Colon (tissue), 2 donors: ENCODE measurements at regions not wholly inside any gene's neighbourhood (a gene's known extent, or its start where the extent isn't known, plus 50 kb on each side); places are given as distances from the start of the nearest gene placed in this dataset.
"Not testable (repeated sequence)": the region's sequence is repeated elsewhere in the genome, so short reads cannot be mapped to it uniquely, and the experiment has no call there.

Source experiments
- FAIRE-seq: peaks from 2 replicates; lab custom pipeline; 2012; peaks lifted over from hg19 to GRCh38; lab: Jason Lieb, UNC
- donor health status: control.
- donor health status: control.

DNA sequence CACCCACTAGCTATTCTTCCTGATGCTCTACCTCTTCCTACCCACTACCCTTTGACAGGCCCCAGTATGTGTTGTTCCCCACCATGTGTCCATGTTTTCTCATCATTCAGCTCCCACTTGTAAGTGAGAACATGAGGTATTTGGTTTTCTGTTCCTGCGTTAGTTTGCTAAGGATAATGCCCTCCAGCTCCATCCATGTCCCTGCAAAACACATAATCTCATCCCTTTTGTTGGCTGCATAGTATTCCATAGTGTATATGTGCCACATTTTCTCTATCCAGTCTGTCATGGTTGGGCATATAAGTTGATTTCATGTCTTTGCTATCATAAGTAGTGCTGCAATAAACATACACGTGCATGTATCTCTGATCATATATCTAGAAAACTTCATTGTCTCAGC, 218.3 kb upstream of the STXBP5 start:
- no peak for FAIRE-seq

GRCh38 chr6:146987938-146988337, 216.3 kb upstream of the STXBP5 start:
- not testable (repeated sequence) for FAIRE-seq

DNA sequence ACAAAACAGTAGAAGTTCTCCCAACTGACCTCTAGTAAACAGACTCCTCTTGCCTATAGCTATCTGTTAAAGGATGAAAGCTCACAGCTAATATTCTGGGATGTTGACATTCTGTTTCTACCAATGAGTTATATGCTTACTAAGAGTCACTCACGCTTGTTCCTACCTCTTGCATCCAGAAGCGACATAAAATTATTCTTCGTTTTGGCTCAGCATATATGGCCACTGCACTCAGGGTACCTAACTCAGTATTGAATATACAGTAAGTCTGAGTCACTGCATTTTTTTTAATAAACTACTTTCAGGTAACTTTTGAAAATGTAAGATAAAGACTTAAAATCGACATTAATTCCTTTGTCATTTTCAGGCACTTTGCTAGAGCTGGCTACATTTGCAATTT, 214.4 kb upstream of the STXBP5 start:
- FAIRE-seq, result no peak

GRCh38 chr6:146990284-146990683, 213.9 kb upstream of the STXBP5 start:
- FAIRE-seq, result no peak

DNA sequence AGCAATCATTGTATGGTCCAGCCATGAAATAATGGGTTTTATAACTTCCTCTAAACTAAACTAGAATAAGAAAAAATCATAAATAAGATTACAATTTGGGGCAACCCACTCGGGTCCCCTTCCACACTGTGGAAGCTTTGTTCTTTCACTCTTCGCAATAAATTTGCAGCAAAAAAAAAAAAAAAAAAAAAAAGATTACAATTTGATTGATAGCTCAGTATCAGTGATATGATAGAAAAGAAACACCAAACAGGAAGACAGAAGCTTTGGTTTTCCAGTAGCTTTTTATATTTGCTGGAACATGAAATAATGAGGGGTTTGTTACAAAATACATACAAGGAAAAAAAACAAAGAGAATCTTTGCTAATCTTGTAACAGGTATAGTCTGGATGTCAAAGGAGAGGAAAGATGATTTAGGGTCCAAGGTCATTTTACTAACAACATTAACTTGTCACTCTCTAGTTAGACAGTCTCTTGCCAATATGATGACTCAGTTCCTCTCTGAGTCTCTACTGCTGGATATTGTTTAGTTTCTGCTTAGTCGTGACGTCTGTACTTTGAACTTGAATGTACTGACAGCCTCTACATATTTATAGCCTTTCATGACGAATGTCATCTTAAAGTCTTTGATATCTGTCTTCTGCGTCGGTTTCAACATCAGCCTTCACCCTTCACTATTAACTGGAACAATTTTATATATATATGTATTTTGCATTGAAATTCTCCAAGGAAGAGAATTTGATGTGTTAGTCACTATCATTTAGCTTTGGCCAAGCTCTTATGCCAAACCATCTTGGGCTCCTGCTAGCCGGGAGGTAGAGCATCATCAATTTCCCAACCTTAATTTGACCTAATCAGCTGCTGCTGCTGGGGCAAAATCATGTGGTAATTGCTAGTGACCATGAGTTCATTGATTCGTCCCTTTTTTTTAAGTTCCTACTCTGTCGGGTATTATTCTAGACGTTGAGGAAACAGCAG, 213.1 kb upstream of the STXBP5 start:
- FAIRE-seq, result no peak

DNA sequence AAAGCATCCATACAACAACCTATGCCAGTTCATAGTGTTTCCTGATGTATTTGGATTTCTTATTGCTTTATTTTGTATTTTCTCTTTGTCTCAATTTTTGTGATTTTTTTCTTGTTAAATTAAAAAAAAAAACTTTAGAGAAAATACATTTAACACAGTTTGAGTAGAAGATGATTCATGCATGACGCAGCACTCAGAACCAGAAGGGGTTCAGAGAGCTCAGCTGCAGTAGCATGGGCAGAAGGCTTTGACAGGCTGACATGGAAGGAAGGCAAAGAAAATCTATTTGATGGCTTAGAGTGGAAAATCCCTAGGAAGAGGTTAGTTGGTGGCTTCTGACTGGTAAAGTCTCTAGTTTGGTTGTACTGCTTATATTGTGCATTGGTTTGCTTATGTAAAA, 207.2 kb upstream of the STXBP5 start:
- no peak for FAIRE-seq

- FAIRE-seq, result no peak
These were observed 204.5 kb upstream of the STXBP5 start for GRCh38 chr6:146999766-147000165.

GRCh38 chr6:147000545-147001488, 203.4 kb upstream of the STXBP5 start:
- no peak for FAIRE-seq

GRCh38 chr6:147001621-147002020, 202.6 kb upstream of the STXBP5 start:
- no peak for FAIRE-seq

GRCh38 chr6:147003186-147003585, 201.0 kb upstream of the STXBP5 start:
- FAIRE-seq, result no peak

GRCh38 chr6:147005499-147005898, 198.7 kb upstream of the STXBP5 start:
- FAIRE-seq, result no peak

- no peak for FAIRE-seq
These were observed 196.8 kb upstream of the STXBP5 start for GRCh38 chr6:147007441-147007840.

DNA sequence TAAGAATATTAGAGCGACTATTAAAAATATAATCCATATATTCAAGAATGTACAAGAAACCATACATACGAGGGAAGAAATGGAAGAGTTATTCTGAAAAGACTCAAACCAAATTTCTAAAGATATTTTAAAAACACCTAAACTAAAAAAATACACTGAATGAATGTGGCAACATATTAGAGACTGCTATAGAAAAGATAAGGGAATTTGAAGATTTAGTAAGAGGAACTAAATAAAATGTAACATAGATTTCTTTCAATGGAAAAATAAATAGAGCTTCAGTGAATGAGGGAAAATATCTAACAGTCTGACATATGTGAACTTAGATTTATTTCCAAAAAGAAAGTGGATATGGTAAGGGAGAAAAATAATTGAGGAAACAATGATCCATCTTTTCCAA, 194.9 kb upstream of the STXBP5 start:
- FAIRE-seq, result no peak

GRCh38 chr6:147015674-147016073, 188.5 kb upstream of the STXBP5 start:
- no peak for FAIRE-seq

DNA sequence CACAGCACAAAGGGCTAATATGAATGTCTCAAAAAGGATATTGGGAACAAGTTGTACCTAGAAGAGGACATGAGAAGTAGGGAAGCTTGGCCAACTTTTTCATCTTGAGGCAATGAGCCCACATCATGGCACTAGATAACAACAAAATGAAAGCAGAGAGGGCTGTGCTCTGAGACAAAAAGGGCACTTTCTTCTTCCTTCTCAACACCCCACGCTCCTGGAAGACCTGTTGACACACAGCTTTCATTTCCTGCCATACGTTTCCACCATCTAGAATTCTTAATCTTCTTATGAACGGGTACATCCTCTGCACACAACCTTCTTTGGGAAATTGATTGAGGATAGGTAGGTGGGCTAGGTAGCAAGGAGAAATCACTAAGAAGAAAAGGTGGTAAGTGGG, 187.8 kb upstream of the STXBP5 start:
- no peak for FAIRE-seq

DNA sequence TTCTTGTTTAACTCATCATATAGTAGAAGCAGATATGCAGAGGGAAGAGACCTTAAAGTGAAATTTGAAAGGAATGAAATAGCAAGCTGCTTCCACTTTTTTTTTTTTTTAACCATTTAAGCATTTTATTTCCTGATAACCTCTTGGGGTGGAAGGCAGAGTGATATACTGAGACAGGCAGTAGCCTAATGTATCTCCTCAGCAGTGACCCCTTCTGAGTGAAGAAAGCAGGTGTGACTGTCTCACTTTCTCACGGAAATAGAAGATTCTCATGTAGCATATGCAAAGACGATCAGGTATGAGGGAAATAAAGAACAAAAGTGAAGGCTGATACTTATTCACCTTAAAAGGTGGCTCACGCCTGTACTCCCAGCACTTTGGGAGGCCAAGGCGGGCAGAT, 187.1 kb upstream of the STXBP5 start:
- no peak for FAIRE-seq

- FAIRE-seq, result no peak
These were observed 185.2 kb upstream of the STXBP5 start for GRCh38 chr6:147019001-147019400.

GRCh38 chr6:147022041-147022440, 182.2 kb upstream of the STXBP5 start:
- FAIRE-seq, result no peak

GRCh38 chr6:147023148-147023547, 181.1 kb upstream of the STXBP5 start:
- FAIRE-seq, result no peak

- no peak for FAIRE-seq
These were observed 180.6 kb upstream of the STXBP5 start for GRCh38 chr6:147023581-147023980.

DNA sequence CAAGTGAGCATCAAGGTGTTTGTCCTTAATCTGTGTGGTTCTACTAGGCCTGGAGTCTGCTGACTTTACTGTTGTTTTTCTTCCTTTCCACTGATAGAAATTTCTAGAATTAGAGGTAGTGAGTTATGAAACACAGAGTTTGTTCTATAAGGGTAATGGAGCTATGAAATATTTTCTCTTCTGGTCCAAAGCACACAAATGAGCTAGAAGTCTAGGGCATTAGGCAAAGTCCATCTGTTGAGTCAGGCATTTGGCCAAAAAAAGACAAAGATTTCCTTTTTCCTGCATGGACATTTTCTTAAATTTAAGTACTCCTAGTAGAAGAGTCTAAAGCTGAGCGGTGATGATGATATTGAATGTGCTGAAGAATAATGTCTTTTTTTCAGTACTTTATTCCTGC, 174.3 kb upstream of the STXBP5 start:
- no peak for FAIRE-seq

DNA sequence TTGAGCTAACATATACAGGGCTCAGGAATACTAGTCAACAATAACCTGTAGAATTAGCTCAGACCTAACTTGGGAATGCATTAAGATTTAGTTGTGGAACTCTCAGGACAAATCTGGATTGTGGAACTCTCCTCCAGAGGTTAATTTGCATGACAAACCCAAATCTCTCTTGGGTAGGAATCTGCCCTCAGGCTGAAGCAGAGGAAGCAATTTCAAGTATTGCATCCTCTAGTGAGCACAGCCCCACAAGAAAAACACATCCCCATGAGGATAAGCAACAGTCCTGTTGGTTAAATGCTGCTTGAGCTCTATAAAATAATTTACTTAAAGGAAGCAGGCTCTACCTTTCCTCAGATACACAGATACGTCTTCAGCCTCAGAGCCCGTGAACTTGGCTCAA, 170.9 kb upstream of the STXBP5 start:
- no peak for FAIRE-seq

DNA sequence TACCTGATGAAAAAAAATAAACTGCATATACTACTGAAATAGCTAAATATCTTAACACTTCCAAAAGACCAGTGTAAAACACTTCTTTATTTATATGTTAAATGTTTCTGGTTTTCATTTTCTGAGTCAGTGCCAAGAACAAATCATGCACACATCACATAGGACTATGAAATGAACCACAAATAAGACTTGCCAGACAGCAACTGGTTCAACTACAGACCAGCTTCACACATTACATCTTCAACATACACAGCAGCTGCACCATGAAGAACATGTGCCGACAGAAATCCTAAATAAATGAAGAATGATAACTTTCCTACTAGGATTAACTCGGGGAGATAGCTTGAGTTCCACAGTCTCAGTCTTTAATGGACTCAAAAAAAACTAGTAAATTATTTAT, 168.3 kb upstream of the STXBP5 start:
- no peak for FAIRE-seq
